ENCODE measurements at regions not wholly inside any gene's neighbourhood (a gene's known extent, or its start where the extent isn't known, plus 50 kb on each side); places are given as distances from the start of the nearest gene placed in this dataset.

- H3K4me3 ChIP-seq (ENCODE audit: low read length), result no peak overlapping the region
- H3K4me1 ChIP-seq (ENCODE audit: control insufficient read depth, low read length), result no peaks in the 10 kb centered on the region
- no peaks in the 10 kb centered on the region for H3K9me2 ChIP-seq (replicated peaks; ENCODE audit: control insufficient read depth, low read length)
- no peaks in the 10 kb centered on the region for H3K36me3 ChIP-seq (ENCODE audit: control insufficient read depth, low read length)
- no peaks in the 10 kb centered on the region for H3K79me2 ChIP-seq (ENCODE audit: control insufficient read depth, low read length)
- H3K4me2 ChIP-seq (ENCODE audit: low read length), result no peak overlapping the region
- no peaks in the 10 kb centered on the region for H4K20me1 ChIP-seq (ENCODE audit: control insufficient read depth, insufficient read depth, low read depth, low read length)
- H3K9me3 ChIP-seq (ENCODE audit: control insufficient read depth, insufficient read depth, low read length), result no peaks in the 10 kb centered on the region
- no peak overlapping the region for H3K27ac ChIP-seq (ENCODE audit: low read depth, low read length)
- no peak for TF ChIP-seq EZH2phosphoT487 (IDR thresholded peaks at IDR 0.05; ENCODE audit: borderline replicate concordance, low read length)
- TF ChIP-seq CTCF (IDR thresholded peaks at IDR 0.05; ENCODE audit: low read depth, low read length, poor library complexity, severe bottlenecking), result no peak
- no peaks in the 10 kb centered on the region for H3K27me3 ChIP-seq (ENCODE audit: control insufficient read depth, low read length)
- H3F3A ChIP-seq (ENCODE audit: control insufficient read depth, insufficient read depth), result no peaks in the 10 kb centered on the region
These were observed 145.7 kb upstream of the NUDT6 start for GRCh38 chr4:123068081-123068480.

DNA sequence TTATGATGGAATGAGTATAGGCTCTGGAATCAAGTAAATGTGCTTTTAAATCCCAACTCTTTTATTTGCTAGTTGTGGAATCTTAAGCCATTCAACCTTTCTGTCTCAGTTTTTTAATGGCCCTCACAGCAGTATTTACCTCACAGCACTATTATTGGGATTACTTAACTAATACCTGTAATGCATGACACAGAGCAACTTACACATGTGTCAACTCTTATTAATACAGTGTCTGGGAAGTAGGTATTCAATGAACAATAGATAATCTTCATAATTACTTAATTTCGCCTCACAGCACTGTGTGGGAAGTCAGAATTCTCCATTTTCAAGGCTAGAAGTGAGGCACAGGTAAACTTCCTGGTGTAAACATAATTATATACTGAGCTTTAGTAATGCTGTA, 149.7 kb upstream of the NUDT6 start:
- Histone ChIP-seq H3K36me3 (ENCODE audit: control insufficient read depth, low read length) (no peaks in the 10 kb centered on the region), H4K20me1 (ENCODE audit: control insufficient read depth, insufficient read depth, low read depth, low read length) (no peaks in the 10 kb centered on the region), H3F3A (ENCODE audit: control insufficient read depth, insufficient read depth) (no peaks in the 10 kb centered on the region), H3K9me2 (replicated peaks; ENCODE audit: control insufficient read depth, low read length) (no peaks in the 10 kb centered on the region), H3K4me1 (ENCODE audit: control insufficient read depth, low read length) (no peaks in the 10 kb centered on the region), H3K9me3 (ENCODE audit: control insufficient read depth, insufficient read depth, low read length) (no peaks in the 10 kb centered on the region), H3K4me2 (ENCODE audit: low read length) (no peak overlapping the region), H3K4me3 (ENCODE audit: low read length) (no peak overlapping the region), H3K27me3 (ENCODE audit: control insufficient read depth, low read length) (no peaks in the 10 kb centered on the region), H3K79me2 (ENCODE audit: control insufficient read depth, low read length) (no peaks in the 10 kb centered on the region), H3K27ac (ENCODE audit: low read depth, low read length) (no peak overlapping the region)
- TF ChIP-seq EZH2phosphoT487 (IDR thresholded peaks at IDR 0.05; ENCODE audit: borderline replicate concordance, low read length) (no peak), CTCF (IDR thresholded peaks at IDR 0.05; ENCODE audit: low read depth, low read length, poor library complexity, severe bottlenecking) (no peak)

DNA sequence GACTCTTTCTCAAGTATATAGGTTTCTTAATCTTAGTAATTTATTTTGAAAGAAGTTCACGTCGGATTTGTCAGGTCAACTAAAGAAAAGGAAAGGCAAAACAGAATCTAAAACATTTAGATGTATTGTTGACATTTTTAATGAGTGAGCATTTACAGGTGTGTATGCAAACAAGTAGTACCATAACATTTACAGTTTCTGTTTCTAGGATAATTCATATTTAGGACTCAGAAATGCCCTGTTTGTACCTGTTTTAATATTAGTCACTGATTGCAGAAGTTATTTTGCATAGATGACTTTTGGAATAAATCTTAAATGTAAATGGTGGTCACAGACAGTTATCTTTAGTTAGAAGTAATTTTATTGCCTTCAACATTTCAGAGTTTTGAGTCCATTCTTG, 151.3 kb upstream of the NUDT6 start:
- TF ChIP-seq EZH2phosphoT487 (IDR thresholded peaks at IDR 0.05; ENCODE audit: borderline replicate concordance, low read length) (no peak), CTCF (IDR thresholded peaks at IDR 0.05; ENCODE audit: low read depth, low read length, poor library complexity, severe bottlenecking) (no peak)
- H3K4me1 ChIP-seq (ENCODE audit: control insufficient read depth, low read length), result no peaks in the 10 kb centered on the region

DNA sequence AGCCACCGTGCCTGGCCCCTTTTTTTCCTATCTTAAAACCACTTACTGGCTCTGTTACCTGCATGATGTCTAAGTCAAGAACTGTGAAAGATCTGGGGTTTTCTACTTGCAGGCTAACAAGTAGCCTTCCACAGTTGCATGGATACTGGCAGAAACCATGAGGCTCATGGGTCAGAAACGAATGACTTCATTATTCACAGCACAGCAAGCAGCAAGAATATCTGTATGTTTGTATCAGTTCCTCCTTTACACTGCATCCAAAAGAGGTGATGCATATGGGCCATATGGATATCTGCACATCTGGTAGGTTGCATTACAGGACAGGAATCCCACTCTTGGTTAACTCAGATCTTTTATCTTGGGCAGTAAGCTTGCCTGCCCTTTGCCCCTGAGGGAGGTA, 154.9 kb upstream of the NUDT6 start:
- Histone ChIP-seq H3K9me2 (replicated peaks; ENCODE audit: control insufficient read depth, low read length) (no peaks in the 10 kb centered on the region), H4K20me1 (ENCODE audit: control insufficient read depth, insufficient read depth, low read depth, low read length) (no peaks in the 10 kb centered on the region), H3K4me1 (ENCODE audit: control insufficient read depth, low read length) (no peaks in the 10 kb centered on the region), H3K36me3 (ENCODE audit: control insufficient read depth, low read length) (no peaks in the 10 kb centered on the region), H3K4me2 (ENCODE audit: low read length) (no peak overlapping the region), H3K9me3 (ENCODE audit: control insufficient read depth, insufficient read depth, low read length) (no peaks in the 10 kb centered on the region), H3K27me3 (ENCODE audit: control insufficient read depth, low read length) (no peaks in the 10 kb centered on the region), H3K79me2 (ENCODE audit: control insufficient read depth, low read length) (no peaks in the 10 kb centered on the region), H3F3A (ENCODE audit: control insufficient read depth, insufficient read depth) (no peaks in the 10 kb centered on the region), H3K27ac (ENCODE audit: low read depth, low read length) (no peak overlapping the region), H3K4me3 (ENCODE audit: low read length) (no peak overlapping the region)
- TF ChIP-seq CTCF (IDR thresholded peaks at IDR 0.05; ENCODE audit: low read depth, low read length, poor library complexity, severe bottlenecking), result no peak
- no peak for TF ChIP-seq EZH2phosphoT487 (IDR thresholded peaks at IDR 0.05; ENCODE audit: borderline replicate concordance, low read length)

More for the DNA sequence above, 151.3 kb upstream of the NUDT6 start:
- no peaks in the 10 kb centered on the region for H3K9me3 ChIP-seq (ENCODE audit: control insufficient read depth, insufficient read depth, low read length)
- H3K4me3 ChIP-seq (ENCODE audit: low read length), result no peak overlapping the region
- H3K27ac ChIP-seq (ENCODE audit: low read depth, low read length), result no peak overlapping the region
- no peaks in the 10 kb centered on the region for H3K9me2 ChIP-seq (replicated peaks; ENCODE audit: control insufficient read depth, low read length)
- no peaks in the 10 kb centered on the region for H3K79me2 ChIP-seq (ENCODE audit: control insufficient read depth, low read length)
- no peak overlapping the region for H3K4me2 ChIP-seq (ENCODE audit: low read length)
- no peaks in the 10 kb centered on the region for H3K27me3 ChIP-seq (ENCODE audit: control insufficient read depth, low read length)
- no peaks in the 10 kb centered on the region for H3F3A ChIP-seq (ENCODE audit: control insufficient read depth, insufficient read depth)
- no peaks in the 10 kb centered on the region for H3K36me3 ChIP-seq (ENCODE audit: control insufficient read depth, low read length)
- H4K20me1 ChIP-seq (ENCODE audit: control insufficient read depth, insufficient read depth, low read depth, low read length), result no peaks in the 10 kb centered on the region
